ENCODE measurements at regions not wholly inside any gene's neighbourhood (a gene's known extent, or its start where the extent isn't known, plus 50 kb on each side); places are given as distances from the start of the nearest gene placed in this dataset.

DNA sequence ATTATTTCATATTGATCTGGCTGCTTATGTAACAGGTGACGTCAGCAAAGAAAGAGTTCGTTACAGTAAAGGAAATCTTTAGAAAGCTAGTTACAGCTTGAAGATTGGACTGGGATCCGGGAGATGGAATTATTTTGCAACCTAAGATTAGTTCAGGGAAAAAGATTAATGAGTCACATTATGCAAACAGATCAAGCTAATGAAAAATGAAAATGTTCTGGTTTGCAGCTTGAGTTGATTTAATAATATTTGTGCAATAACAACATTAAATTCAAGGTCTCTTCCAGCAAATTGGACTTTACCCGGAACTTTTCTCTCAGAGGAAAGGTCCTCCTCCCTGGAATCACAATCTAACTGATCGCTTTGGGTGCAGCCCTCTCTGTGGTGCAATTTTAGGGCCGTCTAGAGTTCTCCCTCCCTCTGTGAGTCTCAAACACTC, 119.5 kb downstream of the OTUD1 start:
- no peak for TF ChIP-seq CTCF (IDR thresholded peaks at IDR 0.05)
- no peak for TF ChIP-seq EP300 (IDR thresholded peaks at IDR 0.05)

All from sigmoid colon (tissue), 4 donors.